HFFc6 (cell line): ENCODE measurements at regions not wholly inside any gene's neighbourhood (a gene's known extent, or its start where the extent isn't known, plus 50 kb on each side); places are given as distances from the start of the nearest gene placed in this dataset.

Experiments used
- DNase-seq: peaks from one replicate; pipeline ENCODE4 v3.0.0-alpha.2; 2018
- H3K27ac Mint-ChIP-seq: 2 replicates; pipeline ENCODE4 v1.8.0; 2020; ENCODE audit warnings: mild to moderate bottlenecking, mixed read lengths
- H3K27me3 Mint-ChIP-seq: 2 replicates; pipeline ENCODE4 v1.8.0; 2021; ENCODE audit warnings: mild to moderate bottlenecking, moderate library complexity, mixed read lengths; ENCODE audit not compliant: insufficient read depth
- H3K36me3 Mint-ChIP-seq: 2 replicates; pipeline ENCODE4 v1.8.0; 2021; ENCODE audit warnings: low read depth, mixed read lengths
- H3K4me1 Mint-ChIP-seq: 2 replicates; pipeline ENCODE4 v1.8.0; 2020; ENCODE audit warnings: low read depth, mixed read lengths
- H3K4me3 Mint-ChIP-seq: 2 replicates; pipeline ENCODE4 v1.8.0; 2020; ENCODE audit warnings: mild to moderate bottlenecking, moderate library complexity, mixed read lengths
- H3K9me3 Mint-ChIP-seq: 2 replicates; pipeline ENCODE4 v1.8.0; 2020; ENCODE audit warnings: mild to moderate bottlenecking, mixed read lengths
- TF ChIP-seq, protein P1 (sequence below): fragments of 200-600 bp; sonication (generic); IDR thresholded peaks from 2 replicates; pipeline ENCODE4 v1.5.0; 2021; ENCODE audit warnings: antibody characterized with exemption, mild to moderate bottlenecking

DNA sequence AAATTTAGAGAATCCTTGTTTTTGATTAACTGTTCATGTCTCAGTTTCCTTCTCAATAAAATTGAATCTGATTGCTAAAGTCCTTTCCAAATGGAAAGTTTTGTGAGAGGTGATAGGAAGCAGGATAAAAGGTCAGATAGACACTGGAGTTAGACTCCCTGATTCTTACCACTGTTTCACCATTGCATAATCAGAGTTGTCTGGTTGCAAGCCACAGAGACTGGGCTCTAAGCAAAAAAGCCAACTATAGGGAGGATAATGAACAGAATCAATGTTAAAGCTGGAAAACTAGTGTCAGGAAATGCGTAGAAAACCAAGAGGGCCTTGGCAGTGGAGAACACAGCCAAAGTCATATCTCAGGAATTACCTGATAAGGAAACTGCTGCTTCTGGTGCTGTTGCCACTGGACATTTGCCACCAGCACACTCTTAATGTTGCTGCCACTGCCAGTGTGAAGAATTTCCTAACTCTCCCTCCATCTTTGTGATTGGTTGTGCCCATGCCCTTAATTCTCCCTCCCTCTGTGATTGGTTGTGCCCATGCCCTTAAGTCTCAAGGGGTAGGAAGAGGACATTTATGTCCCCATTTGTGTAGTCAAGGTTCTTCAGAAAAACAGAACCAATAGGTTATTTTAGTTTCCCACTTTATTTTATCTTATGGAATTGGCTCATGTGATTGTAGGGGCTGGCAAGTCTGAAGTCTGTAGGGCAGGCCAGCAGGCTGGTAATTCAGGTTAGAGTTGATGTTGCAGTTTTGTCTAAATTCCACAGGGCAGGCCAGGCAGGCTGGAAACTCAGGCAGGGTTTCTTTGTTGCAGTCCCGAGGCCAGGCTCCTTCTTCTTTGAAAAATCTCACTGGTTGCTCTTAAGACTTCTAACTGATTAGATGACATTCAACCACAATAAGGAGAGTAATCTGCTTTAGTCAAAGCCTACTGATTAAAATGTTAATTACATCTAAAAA, 639.0 kb downstream of the REEP3 start:
- no peaks in the 10 kb centered on the region for H3K36me3 Mint-ChIP-seq
- H3K4me1 Mint-ChIP-seq: no peaks in the 10 kb centered on the region

DNA sequence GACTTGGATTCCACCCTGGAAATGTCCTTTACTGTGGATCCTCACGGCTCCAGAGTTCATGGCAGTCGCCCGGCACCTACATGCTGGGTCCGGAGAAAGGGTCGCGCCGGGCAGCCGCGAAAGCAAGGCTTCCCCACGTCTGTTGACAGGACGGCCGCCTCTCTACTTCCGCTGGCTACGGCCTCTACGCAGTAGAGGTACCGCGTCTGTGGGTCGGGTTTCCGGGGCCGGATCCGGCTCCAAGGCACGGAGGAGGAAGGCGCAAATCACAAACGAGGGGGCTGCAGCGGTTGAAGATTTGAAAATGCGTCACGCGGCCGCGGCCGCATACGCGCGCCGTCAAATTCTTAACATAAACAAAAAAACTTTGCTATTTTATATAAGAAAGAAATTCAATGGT, 649.6 kb downstream of the REEP3 start:
- H3K9me3 Mint-ChIP-seq: peaks cover 60% of the 10 kb centered on the region
- TF ChIP-seq, protein P1, sequence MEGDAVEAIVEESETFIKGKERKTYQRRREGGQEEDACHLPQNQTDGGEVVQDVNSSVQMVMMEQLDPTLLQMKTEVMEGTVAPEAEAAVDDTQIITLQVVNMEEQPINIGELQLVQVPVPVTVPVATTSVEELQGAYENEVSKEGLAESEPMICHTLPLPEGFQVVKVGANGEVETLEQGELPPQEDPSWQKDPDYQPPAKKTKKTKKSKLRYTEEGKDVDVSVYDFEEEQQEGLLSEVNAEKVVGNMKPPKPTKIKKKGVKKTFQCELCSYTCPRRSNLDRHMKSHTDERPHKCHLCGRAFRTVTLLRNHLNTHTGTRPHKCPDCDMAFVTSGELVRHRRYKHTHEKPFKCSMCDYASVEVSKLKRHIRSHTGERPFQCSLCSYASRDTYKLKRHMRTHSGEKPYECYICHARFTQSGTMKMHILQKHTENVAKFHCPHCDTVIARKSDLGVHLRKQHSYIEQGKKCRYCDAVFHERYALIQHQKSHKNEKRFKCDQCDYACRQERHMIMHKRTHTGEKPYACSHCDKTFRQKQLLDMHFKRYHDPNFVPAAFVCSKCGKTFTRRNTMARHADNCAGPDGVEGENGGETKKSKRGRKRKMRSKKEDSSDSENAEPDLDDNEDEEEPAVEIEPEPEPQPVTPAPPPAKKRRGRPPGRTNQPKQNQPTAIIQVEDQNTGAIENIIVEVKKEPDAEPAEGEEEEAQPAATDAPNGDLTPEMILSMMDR: no peak

More for the DNA sequence above, 639.0 kb downstream of the REEP3 start:
- no peak overlapping the region for H3K4me3 Mint-ChIP-seq
- 0 out of 2 replicates have a peak, but pooled peaks cover 1% of the 10 kb centered on the region for H3K27me3 Mint-ChIP-seq
- no peak overlapping the region for H3K27ac Mint-ChIP-seq
- H3K9me3 Mint-ChIP-seq: peaks cover 46% of the 10 kb centered on the region
- TF ChIP-seq, protein P1: no peak
- DNase-seq: no peak

DNA sequence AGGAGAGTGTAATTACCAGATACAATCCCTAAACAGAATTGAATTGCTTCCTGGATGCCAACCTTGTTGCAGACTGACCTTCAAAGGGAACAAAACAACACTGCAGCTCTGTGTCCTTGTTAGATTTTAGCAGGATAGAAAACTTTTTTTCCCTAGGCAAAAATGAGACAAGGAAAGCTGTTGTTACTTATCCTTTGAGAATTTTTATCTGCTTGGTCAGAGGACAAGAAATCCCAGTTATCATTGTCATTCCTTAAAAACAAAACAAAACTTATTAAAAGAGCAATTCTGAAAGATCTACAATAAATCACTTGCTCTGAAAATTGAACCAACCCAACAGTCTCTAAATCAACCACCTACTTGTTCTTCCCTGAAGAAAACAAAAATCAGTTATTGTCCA, 652.6 kb downstream of the REEP3 start:
- no peak for DNase-seq
- H3K36me3 Mint-ChIP-seq: no peaks in the 10 kb centered on the region; the same call in 1 of the 2 replicates
- H3K27me3 Mint-ChIP-seq: no peaks in the 10 kb centered on the region; the same call in 1 of the 2 replicates
- peaks cover 67% of the 10 kb centered on the region for H3K9me3 Mint-ChIP-seq
- no peak overlapping the region for H3K27ac Mint-ChIP-seq
- TF ChIP-seq, protein P1: no peak
- no peak overlapping the region for H3K4me3 Mint-ChIP-seq
- no peaks in the 10 kb centered on the region for H3K4me1 Mint-ChIP-seq

More for the DNA sequence above, 649.6 kb downstream of the REEP3 start:
- Mint-ChIP-seq H3K27me3 (no peaks in the 10 kb centered on the region), H3K4me1 (no peaks in the 10 kb centered on the region), H3K4me3 (no peak overlapping the region), H3K27ac (no peak overlapping the region), H3K36me3 (no peaks in the 10 kb centered on the region; the same call in 1 of the 2 replicates)
- no peak for DNase-seq

DNA sequence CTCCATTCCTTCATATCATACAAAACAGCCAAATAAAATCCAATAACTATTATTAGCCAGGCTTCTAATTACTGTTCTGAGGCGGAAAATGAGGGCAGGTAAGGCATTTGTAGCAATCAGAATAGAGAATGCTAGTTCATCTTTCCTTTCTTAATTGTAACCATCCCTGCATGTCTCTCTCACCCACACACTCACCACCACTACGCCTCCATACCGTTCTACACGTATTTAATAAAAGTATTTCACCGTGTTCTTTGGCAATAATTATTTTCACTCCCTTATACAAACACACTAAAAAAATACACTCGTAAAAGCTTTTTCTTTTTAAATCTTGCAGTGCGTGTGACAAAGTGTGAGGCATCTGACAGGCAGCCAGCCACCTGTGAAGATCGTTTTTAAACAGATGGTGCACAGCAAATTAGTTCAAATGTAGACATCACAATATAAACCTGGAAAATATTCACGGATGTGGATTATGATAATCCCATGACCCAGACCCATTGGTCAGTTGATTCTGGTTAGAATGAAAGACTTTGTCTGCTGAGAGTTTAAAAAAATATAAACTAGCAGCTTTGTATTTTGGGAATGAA, 653.6 kb downstream of the REEP3 start:
- TF ChIP-seq, protein P1: no peak
- no peak for DNase-seq
- H3K27me3 Mint-ChIP-seq: no peaks in the 10 kb centered on the region; the same call in 1 of the 2 replicates
- no peak overlapping the region for H3K27ac Mint-ChIP-seq
- no peaks in the 10 kb centered on the region for H3K4me1 Mint-ChIP-seq
- peaks cover 73% of the 10 kb centered on the region for H3K9me3 Mint-ChIP-seq
- no peak overlapping the region for H3K4me3 Mint-ChIP-seq
- no peaks in the 10 kb centered on the region; the same call in 1 of the 2 replicates for H3K36me3 Mint-ChIP-seq

DNA sequence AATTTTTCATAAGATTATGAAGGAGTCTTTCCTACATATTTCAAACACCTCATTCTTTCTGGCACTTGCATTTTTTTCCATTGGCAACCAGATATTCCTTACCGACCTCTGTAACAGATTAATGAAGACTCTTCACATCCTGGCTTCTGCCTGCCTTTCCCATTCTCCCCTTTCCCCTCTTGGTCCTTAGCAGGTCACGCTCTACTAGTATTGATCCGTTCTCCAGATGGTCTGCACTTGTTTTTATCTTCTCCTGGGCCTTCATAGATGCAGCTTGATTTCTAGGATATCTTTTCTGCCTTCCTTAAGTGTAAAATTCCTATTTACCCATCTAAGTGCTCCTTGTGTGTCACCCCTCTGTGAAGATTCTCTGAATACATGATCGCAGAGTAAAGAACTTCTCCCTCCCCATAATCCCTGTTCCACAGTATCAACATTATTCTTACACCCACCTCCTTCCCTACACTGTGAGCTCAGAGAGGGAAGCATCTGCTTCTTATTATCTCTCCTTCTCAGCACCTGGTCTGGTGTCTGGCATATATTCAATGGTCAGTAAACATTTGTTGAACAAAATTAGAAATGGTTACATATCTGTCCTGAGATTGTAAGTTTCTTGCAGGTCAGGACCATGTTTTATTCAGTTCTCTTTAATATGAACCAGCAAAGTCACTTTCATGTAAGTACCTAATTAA, 654.2 kb downstream of the REEP3 start:
- Mint-ChIP-seq H3K4me1 (no peaks in the 10 kb centered on the region), H3K4me3 (no peak overlapping the region), H3K27me3 (no peaks in the 10 kb centered on the region; the same call in 1 of the 2 replicates), H3K36me3 (no peaks in the 10 kb centered on the region; the same call in 1 of the 2 replicates), H3K27ac (no peak overlapping the region), H3K9me3 (peaks cover 70% of the 10 kb centered on the region)
- no peak for DNase-seq
- TF ChIP-seq, protein P1: no peak
